ENCODE measurements at regions not wholly inside any gene's neighbourhood (a gene's known extent, or its start where the extent isn't known, plus 50 kb on each side); places are given as distances from the start of the nearest gene placed in this dataset.

DNA sequence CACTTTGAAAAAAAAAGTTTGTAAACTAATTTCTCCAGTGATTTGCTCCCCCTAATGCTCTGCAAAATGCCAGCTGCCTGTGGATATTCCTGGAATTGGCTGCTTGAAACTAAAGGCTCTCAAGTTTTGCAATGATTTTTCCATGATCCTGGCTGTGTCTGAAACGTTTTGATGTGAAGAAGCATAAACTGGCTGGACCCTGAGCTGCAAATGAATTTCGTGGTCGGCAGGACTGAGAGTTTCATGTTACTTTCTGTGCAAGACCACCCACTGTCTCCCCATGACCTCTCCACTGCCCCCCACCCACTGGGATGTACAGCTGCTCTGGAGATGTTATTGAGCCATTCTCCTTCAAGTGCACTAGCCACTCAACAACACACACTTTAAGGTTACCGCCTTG lies 171.3 kb upstream of the SSTR4 start:
- TF ChIP-seq, protein P1, sequence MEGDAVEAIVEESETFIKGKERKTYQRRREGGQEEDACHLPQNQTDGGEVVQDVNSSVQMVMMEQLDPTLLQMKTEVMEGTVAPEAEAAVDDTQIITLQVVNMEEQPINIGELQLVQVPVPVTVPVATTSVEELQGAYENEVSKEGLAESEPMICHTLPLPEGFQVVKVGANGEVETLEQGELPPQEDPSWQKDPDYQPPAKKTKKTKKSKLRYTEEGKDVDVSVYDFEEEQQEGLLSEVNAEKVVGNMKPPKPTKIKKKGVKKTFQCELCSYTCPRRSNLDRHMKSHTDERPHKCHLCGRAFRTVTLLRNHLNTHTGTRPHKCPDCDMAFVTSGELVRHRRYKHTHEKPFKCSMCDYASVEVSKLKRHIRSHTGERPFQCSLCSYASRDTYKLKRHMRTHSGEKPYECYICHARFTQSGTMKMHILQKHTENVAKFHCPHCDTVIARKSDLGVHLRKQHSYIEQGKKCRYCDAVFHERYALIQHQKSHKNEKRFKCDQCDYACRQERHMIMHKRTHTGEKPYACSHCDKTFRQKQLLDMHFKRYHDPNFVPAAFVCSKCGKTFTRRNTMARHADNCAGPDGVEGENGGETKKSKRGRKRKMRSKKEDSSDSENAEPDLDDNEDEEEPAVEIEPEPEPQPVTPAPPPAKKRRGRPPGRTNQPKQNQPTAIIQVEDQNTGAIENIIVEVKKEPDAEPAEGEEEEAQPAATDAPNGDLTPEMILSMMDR (IDR thresholded peaks at IDR 0.05; ENCODE audit: control insufficient read depth, extremely low read depth, insufficient read depth), result no peak
- DNase-seq (ENCODE audit: low read depth), result no peak
- no peak overlapping the region for H3K4me3 ChIP-seq (ENCODE audit: low read depth, low read length)

- no peak overlapping the region for H3K4me3 ChIP-seq (ENCODE audit: low read depth, low read length)
- TF ChIP-seq, protein P1 (IDR thresholded peaks at IDR 0.05; ENCODE audit: control insufficient read depth, extremely low read depth, insufficient read depth), result no peak
- no peak for DNase-seq (ENCODE audit: low read depth)
These were observed 168.2 kb upstream of the SSTR4 start for GRCh38 chr20:22866812-22867341.

DNA sequence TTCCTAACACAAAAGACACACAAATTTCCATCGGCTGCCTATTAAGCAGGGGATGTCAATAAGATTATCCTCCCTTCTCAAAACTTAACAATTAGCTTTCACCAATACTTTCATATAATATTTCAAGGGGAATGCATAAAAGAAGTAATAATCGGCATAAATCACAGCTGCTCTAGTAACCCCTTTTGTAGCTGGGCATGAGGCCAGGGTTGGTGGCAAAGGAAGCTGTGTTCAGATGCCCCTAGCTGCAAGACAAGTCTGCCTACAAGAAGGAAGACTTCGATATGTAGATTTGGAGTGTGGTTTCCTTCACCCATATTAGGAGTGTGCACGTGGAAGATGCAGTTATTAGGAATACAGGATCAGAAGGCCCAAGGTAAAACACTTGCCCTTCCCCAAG lies 156.9 kb upstream of the SSTR4 start:
- no peak for DNase-seq (ENCODE audit: low read depth)
- no peak overlapping the region for H3K4me3 ChIP-seq (ENCODE audit: low read depth, low read length)
- TF ChIP-seq, protein P1 (IDR thresholded peaks at IDR 0.05; ENCODE audit: control insufficient read depth, extremely low read depth, insufficient read depth), result no peak

- no peak for DNase-seq (ENCODE audit: low read depth)
- TF ChIP-seq, protein P1 (IDR thresholded peaks at IDR 0.05; ENCODE audit: control insufficient read depth, extremely low read depth, insufficient read depth), result no peak
- no peak overlapping the region for H3K4me3 ChIP-seq (ENCODE audit: low read depth, low read length)
These were observed 154.8 kb upstream of the SSTR4 start for GRCh38 chr20:22880277-22880676.

DNA sequence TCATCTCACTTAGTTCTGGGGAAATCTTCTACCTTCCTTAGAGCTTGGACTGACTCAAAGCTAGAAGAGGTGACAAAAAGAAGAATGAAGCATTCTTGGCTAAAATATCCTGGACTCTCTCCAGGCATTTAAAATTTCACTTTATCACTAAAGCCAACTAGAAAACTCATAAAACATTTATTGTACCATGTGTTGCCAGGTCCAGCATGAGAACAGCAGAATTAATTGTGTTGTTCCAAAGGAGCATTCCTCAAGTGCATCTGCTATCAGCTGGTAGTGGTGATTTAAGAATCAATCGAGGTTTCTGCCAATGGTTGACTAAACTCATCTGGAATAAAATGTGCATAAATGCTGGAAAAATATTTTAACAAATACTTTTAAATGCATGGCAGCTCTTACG lies 147.3 kb upstream of the SSTR4 start:
- H3K4me3 ChIP-seq (ENCODE audit: low read depth, low read length), result no peak overlapping the region
- peak; percentile 37 for DNase-seq (ENCODE audit: low read depth)
- TF ChIP-seq, protein P1 (IDR thresholded peaks at IDR 0.05; ENCODE audit: control insufficient read depth, extremely low read depth, insufficient read depth), result no peak

DNA sequence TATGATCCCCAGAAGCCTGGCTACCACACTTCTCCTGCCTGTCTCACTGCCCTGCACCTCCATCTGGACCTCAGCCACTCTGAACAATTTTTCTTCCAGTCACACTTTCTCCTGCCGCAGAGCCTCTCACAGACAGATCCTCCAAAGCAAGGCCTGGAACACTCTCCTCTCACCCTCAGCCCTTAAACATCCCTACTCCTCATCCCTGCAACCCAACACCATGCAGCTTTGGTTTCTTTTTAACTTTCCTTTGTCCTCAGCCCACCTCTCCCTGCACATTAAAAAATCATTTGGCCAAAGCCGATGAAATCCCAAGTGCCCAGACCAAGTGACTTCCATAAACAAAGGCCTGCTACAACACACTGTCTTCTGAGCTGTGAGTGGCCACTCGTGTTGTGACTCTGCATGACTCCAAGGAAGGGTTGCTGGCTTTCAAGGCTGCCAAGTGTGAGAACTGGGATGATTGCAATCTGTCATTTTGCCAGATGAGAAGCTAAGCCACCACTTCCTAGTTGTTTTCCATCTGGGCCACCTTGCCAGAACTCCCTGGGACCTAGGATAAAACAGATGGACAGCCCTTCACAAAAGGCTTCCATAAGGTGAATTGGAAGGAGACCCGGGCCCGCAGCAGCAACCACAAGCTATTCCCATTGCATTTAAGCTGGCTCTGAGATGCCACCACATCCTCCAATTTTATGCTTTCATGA lies 144.4 kb upstream of the SSTR4 start:
- DNase-seq (ENCODE audit: low read depth), result no peak
- TF ChIP-seq, protein P1 (IDR thresholded peaks at IDR 0.05; ENCODE audit: control insufficient read depth, extremely low read depth, insufficient read depth), result no peak
- H3K4me3 ChIP-seq (ENCODE audit: low read depth, low read length), result no peak overlapping the region

DNA sequence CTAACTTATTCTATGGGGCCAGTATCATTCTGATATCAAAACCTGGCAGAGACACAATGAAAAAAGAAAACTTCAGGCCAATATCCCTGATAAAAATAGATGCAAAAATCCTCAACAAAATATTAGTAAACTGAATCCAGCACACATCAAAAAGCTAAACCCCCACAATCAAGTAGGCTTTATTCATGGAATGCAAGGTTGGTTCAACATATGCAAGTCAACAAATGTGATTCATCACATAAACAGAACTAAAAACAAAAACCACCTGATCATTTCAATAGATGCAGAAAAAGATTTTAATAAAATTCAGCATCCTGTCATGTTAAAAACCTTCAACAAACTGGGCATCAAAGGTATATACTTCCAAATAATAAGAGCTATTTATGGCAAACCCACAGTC lies 133.9 kb upstream of the SSTR4 start:
- no peak overlapping the region for H3K4me3 ChIP-seq (ENCODE audit: low read depth, low read length)
- TF ChIP-seq, protein P1 (IDR thresholded peaks at IDR 0.05; ENCODE audit: control insufficient read depth, extremely low read depth, insufficient read depth), result no peak
- DNase-seq (ENCODE audit: low read depth), result no peak
